MM.1S (cell line): ENCODE measurements at regions not wholly inside any gene's neighbourhood (a gene's known extent, or its start where the extent isn't known, plus 50 kb on each side); places are given as distances from the start of the nearest gene placed in this dataset.

Experiments used
- EZH2 ChIP-seq: fragments of 300-600 bp; sonication (generic); optimal IDR thresholded peaks from 2 replicates; pipeline ENCODE3; 2017; ENCODE audit warnings: low read depth, mild to moderate bottlenecking, antibody characterized with exemption, low read length, mixed read lengths
- TF ChIP-seq, protein P1 (sequence below): fragments of 300-600 bp; sonication (generic); IDR thresholded peaks from 2 replicates; pipeline ENCODE4 v1.5.1; 2016; ENCODE audit warnings: antibody characterized with exemption, low read length, mixed read lengths

DNA sequence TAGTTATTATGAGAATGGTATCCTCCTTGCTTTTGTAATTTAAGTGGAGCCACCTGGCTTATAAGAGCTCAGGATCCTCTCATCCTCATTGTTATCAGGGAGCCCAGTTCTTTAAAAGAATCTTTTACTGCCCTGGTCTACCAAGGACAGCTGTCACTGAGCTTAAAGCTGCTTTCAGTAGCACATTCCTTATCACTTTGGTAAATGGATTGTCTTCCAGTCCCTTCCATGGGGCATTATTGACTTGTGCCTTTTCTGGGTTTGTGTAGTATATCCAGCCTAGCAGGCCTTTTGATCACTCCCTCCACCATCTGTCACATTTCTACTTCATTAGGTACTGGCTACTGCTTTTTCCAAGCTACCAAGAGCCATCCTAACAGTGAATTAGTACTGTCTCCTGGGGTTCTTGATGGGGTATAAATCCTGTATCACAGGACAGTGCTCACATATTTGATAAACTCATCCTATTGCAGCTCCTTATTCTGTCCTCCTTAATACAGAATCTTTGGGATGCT, 208.9 kb downstream of the TMEM26 start:
- TF ChIP-seq, protein P1, sequence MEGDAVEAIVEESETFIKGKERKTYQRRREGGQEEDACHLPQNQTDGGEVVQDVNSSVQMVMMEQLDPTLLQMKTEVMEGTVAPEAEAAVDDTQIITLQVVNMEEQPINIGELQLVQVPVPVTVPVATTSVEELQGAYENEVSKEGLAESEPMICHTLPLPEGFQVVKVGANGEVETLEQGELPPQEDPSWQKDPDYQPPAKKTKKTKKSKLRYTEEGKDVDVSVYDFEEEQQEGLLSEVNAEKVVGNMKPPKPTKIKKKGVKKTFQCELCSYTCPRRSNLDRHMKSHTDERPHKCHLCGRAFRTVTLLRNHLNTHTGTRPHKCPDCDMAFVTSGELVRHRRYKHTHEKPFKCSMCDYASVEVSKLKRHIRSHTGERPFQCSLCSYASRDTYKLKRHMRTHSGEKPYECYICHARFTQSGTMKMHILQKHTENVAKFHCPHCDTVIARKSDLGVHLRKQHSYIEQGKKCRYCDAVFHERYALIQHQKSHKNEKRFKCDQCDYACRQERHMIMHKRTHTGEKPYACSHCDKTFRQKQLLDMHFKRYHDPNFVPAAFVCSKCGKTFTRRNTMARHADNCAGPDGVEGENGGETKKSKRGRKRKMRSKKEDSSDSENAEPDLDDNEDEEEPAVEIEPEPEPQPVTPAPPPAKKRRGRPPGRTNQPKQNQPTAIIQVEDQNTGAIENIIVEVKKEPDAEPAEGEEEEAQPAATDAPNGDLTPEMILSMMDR, result no peak
- TF ChIP-seq EZH2, result no peak
